DND-41 (cell line): ENCODE measurements at regions not wholly inside any gene's neighbourhood (a gene's known extent, or its start where the extent isn't known, plus 50 kb on each side); places are given as distances from the start of the nearest gene placed in this dataset.

Experiments
- ATAC-seq: fragments of 200-7000 bp; cut with Tn5 transposase; 3 replicates; pipeline ENCODE4 v1.9.1; 2021; ENCODE audit warnings: low read depth; ENCODE audit not compliant: insufficient read depth
- DNase-seq: peaks from one replicate; pipeline ENCODE4 v3.0.0-alpha.2; 2020
- H2AFZ ChIP-seq: 2 replicates; pipeline ENCODE4 v1.6.0; 2012; ENCODE audit warnings: low read depth, low read length
- H3K27ac ChIP-seq: 2 replicates; pipeline ENCODE4 v1.5.1; 2012; ENCODE audit warnings: low read length, inconsistent platforms
- H3K27me3 ChIP-seq: fragments of 200-600 bp; sonication (generic); 2 replicates; pipeline ENCODE4 v1.6.0; 2012; ENCODE audit warnings: low read length, mild to moderate bottlenecking, inconsistent platforms; ENCODE audit not compliant: insufficient read depth, poor library complexity
- H3K36me3 ChIP-seq: 2 replicates; pipeline ENCODE4 v1.5.1; 2012; ENCODE audit warnings: low read length, inconsistent platforms; ENCODE audit not compliant: insufficient read depth
- H3K4me1 ChIP-seq: 2 replicates; pipeline ENCODE4 v1.5.1; 2012; ENCODE audit warnings: mild to moderate bottlenecking, low read length; ENCODE audit not compliant: insufficient read depth
- H3K4me2 ChIP-seq: 2 replicates; pipeline ENCODE4 v1.6.0; 2012; ENCODE audit warnings: mild to moderate bottlenecking, moderate library complexity, low read length, inconsistent platforms; ENCODE audit not compliant: insufficient read depth
- H3K4me3 ChIP-seq, 2 experiments: fragments of 200-600 bp in 1 of 2; shearing (Covaris generic) in 1 of 2; 2 replicates each; pipeline ENCODE4 v1.5.1; 2012 to 2016; ENCODE audit warnings: inconsistent platforms in 2 of 2, low read length in 2 of 2, mild to moderate bottlenecking in 2 of 2, low read depth in 1 of 2, moderate library complexity in 1 of 2
- H3K79me2 ChIP-seq: 2 replicates; pipeline ENCODE4 v1.6.0; 2012; ENCODE audit warnings: low read length, inconsistent platforms; ENCODE audit not compliant: insufficient read depth
- H3K9ac ChIP-seq: 2 replicates; pipeline ENCODE4 v1.6.0; 2012; ENCODE audit warnings: low read depth, mild to moderate bottlenecking, inconsistent platforms, low read length, moderate library complexity
- H3K9me3 ChIP-seq: 2 replicates; pipeline ENCODE4 v1.5.1; 2012; ENCODE audit warnings: low read length, moderate library complexity, mild to moderate bottlenecking, inconsistent platforms; ENCODE audit not compliant: insufficient read depth, severe bottlenecking
- H4K20me1 ChIP-seq: 2 replicates; pipeline ENCODE4 v1.6.0; 2012; ENCODE audit warnings: low read length; ENCODE audit not compliant: insufficient read depth
- EZH2 ChIP-seq: IDR thresholded peaks from 3 replicates; pipeline ENCODE4 v1.6.1; 2012; ENCODE audit warnings: borderline replicate concordance, low read depth, mild to moderate bottlenecking, moderate library complexity, low read length, inconsistent platforms; ENCODE audit not compliant: severe bottlenecking
- TF ChIP-seq, protein P1 (sequence below): IDR thresholded peaks from 2 replicates; pipeline ENCODE4 v1.5.1; 2012; ENCODE audit warnings: borderline replicate concordance, low read length, moderate library complexity, mild to moderate bottlenecking; ENCODE audit not compliant: poor library complexity, severe bottlenecking; ENCODE audit errors: extremely low read depth

DNA sequence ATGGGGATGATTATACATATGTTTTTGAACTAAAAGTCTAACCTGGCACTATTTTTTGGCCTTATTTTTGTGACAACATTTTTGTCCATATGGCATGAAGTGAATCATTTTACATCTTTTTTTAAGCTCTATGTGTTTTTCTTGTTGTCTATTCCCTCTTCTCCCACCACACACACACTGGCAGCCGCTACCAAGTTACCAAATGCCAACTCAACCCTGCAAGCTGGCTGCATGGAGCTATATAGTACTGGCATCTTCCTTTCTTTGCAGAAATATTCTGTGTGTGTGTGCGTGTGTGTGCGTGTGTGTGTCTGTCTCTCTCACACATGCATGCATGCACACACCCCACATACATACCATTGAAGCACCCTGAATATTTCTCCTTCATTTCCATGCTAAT, 278.9 kb upstream of the SOX5 start:
- no peaks in the 10 kb centered on the region for H3K9me3 ChIP-seq
- H3K4me2 ChIP-seq = no peak overlapping the region
- H3K4me1 ChIP-seq = no peaks in the 10 kb centered on the region
- H3K4me3 ChIP-seq = no peak overlapping the region
- H4K20me1 ChIP-seq = no peaks in the 10 kb centered on the region
- no peak for ATAC-seq
- no peak for DNase-seq
- no peaks in the 10 kb centered on the region for H3K27me3 ChIP-seq
- no peak for TF ChIP-seq EZH2
- TF ChIP-seq, protein P1, sequence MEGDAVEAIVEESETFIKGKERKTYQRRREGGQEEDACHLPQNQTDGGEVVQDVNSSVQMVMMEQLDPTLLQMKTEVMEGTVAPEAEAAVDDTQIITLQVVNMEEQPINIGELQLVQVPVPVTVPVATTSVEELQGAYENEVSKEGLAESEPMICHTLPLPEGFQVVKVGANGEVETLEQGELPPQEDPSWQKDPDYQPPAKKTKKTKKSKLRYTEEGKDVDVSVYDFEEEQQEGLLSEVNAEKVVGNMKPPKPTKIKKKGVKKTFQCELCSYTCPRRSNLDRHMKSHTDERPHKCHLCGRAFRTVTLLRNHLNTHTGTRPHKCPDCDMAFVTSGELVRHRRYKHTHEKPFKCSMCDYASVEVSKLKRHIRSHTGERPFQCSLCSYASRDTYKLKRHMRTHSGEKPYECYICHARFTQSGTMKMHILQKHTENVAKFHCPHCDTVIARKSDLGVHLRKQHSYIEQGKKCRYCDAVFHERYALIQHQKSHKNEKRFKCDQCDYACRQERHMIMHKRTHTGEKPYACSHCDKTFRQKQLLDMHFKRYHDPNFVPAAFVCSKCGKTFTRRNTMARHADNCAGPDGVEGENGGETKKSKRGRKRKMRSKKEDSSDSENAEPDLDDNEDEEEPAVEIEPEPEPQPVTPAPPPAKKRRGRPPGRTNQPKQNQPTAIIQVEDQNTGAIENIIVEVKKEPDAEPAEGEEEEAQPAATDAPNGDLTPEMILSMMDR = no peak
- no peaks in the 10 kb centered on the region for H3K79me2 ChIP-seq
- H2AFZ ChIP-seq = no peak overlapping the region
- no peak overlapping the region for H3K9ac ChIP-seq
- no peaks in the 10 kb centered on the region for H3K36me3 ChIP-seq
- no peak overlapping the region for H3K27ac ChIP-seq

DNA sequence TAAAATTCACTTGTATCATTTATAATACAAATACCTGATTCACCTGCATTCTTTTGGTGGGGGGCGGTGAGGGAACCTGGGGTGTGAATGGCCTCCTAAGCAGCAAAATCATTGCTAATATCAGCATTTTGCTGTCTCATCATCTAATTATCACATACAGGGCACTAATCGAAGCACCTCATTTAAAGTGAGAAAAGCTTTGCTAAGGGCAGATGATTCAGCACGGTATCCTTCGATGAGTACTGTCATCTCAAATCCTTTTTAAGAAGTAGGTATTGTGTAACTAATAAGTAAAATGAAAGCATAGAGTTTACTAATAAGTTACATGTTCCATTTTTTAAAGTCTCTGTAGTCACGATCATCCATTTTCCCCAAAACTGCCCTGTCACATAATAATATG, 278.1 kb upstream of the SOX5 start:
- ATAC-seq (no peak), DNase-seq (no peak)
- H2AFZ ChIP-seq = no peak overlapping the region
- no peaks in the 10 kb centered on the region for H3K36me3 ChIP-seq
- no peaks in the 10 kb centered on the region for H3K79me2 ChIP-seq
- no peak overlapping the region for H3K4me3 ChIP-seq
- H4K20me1 ChIP-seq = no peaks in the 10 kb centered on the region
- H3K9me3 ChIP-seq = no peaks in the 10 kb centered on the region
- H3K9ac ChIP-seq = no peak overlapping the region
- no peaks in the 10 kb centered on the region for H3K27me3 ChIP-seq
- no peaks in the 10 kb centered on the region for H3K4me1 ChIP-seq
- H3K4me2 ChIP-seq = no peak overlapping the region
- no peak for TF ChIP-seq EZH2
- TF ChIP-seq, protein P1 = no peak
- H3K27ac ChIP-seq = no peak overlapping the region

DNA sequence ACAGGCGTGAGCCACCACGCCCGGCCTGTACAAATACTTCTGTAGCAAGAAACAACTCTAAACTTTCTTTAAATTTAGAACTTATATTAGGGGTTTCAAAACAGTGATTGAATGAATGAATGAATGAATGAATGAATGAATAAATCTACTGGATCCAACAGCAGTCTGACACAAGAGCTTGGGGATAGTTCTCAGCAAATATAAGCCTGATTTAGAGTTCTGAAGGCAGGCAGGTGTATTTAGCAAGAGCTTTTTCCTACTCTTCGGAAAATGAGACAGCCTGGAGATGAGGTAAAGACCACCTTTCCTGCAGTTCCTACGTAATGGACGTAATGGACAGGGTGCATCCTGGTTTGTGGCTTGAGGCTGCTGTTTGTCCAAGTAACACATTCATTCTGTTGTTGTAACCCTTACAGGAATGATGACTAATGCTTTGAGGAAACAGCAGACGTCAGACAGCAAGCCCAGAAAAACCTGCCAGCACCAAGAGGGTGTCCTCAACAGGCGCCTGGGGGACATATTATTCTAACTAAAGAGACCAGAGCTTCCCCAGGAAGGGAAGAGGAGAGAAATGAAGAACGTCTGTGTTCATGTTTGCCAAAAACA, 277.4 kb upstream of the SOX5 start:
- Histone ChIP-seq H3K4me1 (no peaks in the 10 kb centered on the region), H3K27ac (no peak overlapping the region), H3K79me2 (no peaks in the 10 kb centered on the region), H2AFZ (no peak overlapping the region), H4K20me1 (no peaks in the 10 kb centered on the region), H3K4me2 (no peak overlapping the region), H3K4me3 (no peak overlapping the region), H3K27me3 (no peaks in the 10 kb centered on the region), H3K9ac (no peak overlapping the region), H3K9me3 (no peaks in the 10 kb centered on the region), H3K36me3 (no peaks in the 10 kb centered on the region)
- DNase-seq (no peak), ATAC-seq (no peak)
- TF ChIP-seq, protein P1 = no peak
- TF ChIP-seq EZH2 = no peak
